AG09309 (cell line): ENCODE measurements at regions not wholly inside any gene's neighbourhood (a gene's known extent, or its start where the extent isn't known, plus 50 kb on each side); places are given as distances from the start of the nearest gene placed in this dataset.

Experiments
- DNase-seq: peaks from one replicate; pipeline ENCODE4 v3.0.0-alpha.2; 2010; ENCODE audit warnings: low read depth
- H3K4me3 ChIP-seq: 2 replicates; pipeline ENCODE4 v1.5.1; 2011; ENCODE audit warnings: mild to moderate bottlenecking, low read depth, low read length, moderate library complexity; ENCODE audit not compliant: control insufficient read depth
- TF ChIP-seq, protein P1 (sequence below): IDR thresholded peaks from 2 replicates; pipeline ENCODE4 v1.5.1; 2011; ENCODE audit warnings: mild to moderate bottlenecking, low read depth, low read length, inconsistent platforms; ENCODE audit not compliant: insufficient read depth, control insufficient read depth; ENCODE audit errors: missing control alignments

DNA sequence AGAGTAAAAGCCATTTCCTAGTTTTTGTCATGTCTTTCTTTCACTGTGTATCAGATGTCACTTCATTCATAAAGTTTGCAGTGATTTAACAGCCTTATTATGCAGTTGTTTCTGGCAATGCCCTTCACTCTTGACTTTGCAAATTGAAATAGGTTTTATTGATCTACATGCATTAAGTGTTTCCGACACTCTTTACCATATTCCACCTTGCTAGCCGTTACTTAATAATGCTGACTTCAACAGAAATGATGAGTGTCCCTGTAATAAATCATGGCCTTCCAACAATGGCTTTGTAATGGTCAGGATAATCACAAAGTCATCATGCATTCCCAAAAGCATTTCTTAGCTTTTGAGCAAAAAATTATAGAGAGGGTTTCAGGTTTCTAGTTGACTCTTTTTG is 236.8 kb upstream of the FMN2 start:
- no peak overlapping the region for H3K4me3 ChIP-seq
- DNase-seq: no peak
- TF ChIP-seq, protein P1, sequence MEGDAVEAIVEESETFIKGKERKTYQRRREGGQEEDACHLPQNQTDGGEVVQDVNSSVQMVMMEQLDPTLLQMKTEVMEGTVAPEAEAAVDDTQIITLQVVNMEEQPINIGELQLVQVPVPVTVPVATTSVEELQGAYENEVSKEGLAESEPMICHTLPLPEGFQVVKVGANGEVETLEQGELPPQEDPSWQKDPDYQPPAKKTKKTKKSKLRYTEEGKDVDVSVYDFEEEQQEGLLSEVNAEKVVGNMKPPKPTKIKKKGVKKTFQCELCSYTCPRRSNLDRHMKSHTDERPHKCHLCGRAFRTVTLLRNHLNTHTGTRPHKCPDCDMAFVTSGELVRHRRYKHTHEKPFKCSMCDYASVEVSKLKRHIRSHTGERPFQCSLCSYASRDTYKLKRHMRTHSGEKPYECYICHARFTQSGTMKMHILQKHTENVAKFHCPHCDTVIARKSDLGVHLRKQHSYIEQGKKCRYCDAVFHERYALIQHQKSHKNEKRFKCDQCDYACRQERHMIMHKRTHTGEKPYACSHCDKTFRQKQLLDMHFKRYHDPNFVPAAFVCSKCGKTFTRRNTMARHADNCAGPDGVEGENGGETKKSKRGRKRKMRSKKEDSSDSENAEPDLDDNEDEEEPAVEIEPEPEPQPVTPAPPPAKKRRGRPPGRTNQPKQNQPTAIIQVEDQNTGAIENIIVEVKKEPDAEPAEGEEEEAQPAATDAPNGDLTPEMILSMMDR: no peak

DNA sequence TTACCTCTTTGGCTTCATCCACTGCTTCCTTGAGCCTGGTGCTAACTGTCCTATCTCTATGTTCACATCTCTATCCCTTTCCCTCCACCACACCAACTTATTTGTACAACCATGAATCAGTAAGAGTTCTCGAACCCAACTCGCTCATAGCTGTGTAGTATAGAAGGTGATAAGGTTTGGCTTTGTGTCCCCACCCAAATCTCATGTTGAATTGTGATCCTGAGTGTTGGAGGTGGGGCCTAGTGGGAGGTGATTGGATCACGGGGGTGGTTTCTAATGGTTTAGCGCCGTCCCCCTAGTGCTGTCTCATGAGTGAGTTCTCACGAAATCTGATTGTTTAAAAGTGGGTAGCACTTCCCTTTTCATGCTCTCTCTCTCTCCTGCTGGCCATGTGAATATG is 235.6 kb upstream of the FMN2 start:
- no peak overlapping the region for H3K4me3 ChIP-seq
- no peak for DNase-seq
- TF ChIP-seq, protein P1: no peak

DNA sequence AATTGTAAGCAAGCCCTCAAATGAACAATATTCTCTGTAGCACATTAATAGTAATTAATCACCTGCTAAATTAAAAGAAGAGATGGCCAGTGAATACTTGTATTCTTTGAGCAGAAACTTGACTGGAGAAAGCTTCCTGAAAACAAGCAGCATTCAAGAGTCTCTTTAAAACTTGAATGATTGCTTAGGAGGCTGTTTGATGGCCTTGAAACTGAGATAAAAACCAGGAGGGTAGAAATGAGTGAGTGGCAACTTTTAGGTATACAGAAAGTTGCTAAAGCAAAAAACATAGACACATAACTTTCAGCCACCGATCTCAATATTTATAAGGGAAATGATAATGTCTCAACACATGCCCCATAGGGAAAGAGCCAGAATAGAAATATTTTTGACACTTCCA is 234.8 kb upstream of the FMN2 start:
- no peak for DNase-seq
- TF ChIP-seq, protein P1: no peak
- H3K4me3 ChIP-seq: no peak overlapping the region

DNA sequence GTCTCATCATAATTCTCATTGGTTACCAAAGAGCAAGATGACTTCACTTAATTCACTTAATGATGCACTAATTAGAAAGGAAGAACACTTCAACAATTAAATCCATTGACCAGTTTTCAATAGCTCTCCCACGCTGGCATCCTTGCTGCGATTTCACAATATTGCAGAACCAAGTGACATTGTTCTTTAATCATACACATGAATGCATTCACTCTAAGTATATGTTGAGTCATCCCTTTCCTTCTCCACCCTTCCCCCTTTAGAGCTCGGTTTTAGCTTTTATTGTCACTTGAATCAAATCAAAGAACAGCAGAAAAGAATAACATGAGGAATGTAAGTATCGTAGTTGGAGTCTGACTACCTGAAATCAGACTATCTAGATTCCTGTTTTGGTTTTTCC is 233.6 kb upstream of the FMN2 start:
- no peak overlapping the region for H3K4me3 ChIP-seq
- DNase-seq: no peak
- TF ChIP-seq, protein P1: no peak

DNA sequence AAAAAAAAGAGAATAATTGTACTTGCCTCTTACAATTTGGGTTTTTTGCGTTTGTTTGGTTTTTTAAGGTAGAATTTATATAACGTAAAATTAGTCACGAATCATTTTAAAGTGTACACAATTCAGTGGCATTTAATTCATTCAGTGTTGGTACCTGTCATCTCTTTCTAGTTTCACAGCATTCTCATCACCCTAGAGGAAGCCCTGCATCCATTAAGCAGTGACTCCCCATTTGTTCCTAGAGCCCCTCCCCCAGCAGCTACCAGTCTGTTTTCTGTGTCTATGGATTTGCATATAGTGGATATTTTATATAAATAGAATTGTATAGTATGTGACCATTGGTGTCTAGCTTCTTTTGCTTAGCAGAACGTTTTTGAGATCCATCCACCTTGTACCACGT is 233.2 kb upstream of the FMN2 start:
- TF ChIP-seq, protein P1: no peak
- H3K4me3 ChIP-seq: no peak overlapping the region
- no peak for DNase-seq

DNA sequence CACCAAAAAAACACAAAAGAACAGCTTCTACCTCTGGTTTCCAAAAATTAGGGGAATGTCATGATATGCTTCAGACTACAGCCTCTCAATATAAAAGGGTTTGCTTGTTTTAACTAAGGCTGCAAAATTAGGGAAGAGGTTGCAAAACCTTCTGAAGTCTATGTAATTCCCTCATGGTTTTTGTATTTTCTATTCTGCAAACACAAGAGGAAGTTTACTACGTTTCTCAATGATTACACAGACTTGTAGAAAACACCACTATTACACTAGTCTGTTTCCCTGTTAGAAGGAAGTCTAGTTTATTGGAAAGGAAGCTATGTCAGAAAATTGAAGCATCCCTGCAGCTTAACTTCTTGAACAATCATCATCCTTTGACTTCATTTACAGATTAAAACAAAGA is 229.7 kb upstream of the FMN2 start:
- TF ChIP-seq, protein P1: no peak
- no peak for DNase-seq

More for the DNA sequence above, 229.7 kb upstream of the FMN2 start:
- H3K4me3 ChIP-seq: no peak overlapping the region
